ENCODE measurements at regions not wholly inside any gene's neighbourhood (a gene's known extent, or its start where the extent isn't known, plus 50 kb on each side); places are given as distances from the start of the nearest gene placed in this dataset.
"Not testable (repeated sequence)": the region's sequence is repeated elsewhere in the genome, so short reads cannot be mapped to it uniquely, and the experiment has no call there.

DNA sequence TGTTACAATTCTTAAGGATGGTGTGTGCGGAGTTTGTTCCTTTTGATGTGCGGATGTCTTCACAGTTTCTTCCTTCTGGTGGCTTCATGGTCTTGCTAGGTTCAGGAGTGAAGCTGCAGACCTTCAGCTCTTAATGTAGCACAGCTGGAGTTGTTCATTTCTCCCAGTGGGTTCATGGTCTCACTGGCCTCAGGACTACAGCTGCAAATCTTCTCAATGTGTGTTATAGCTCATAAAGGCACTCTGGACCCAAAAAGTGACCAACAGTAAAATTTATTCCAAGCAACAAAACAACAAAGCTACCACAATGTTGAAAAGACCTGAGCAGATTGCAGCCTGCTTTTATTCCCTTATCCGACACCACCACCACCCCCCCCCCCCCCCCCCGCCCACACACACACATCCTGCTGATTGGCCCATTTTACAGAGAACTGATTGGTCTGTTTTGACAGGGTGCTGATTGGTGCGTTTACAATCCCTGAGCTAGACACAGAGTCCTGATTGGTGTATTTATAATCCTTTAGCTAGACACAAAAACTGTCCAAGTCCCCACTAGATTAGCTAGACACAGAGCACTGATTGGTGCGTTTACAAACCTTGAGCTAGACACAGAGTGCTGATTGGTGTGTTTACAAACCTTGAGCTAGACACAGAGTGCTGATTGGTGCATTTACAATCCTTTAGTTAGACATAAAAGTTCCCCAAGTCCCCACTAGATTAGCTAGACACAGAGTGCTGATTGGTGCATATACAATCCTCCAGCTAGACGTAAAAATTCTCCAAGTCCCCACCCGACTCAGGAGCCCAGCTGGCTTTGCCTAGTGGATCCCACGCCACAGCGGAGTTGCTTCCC, 59.2 kb downstream of the BAK1 start:
- TF ChIP-seq CTCF, EP300 (IDR thresholded peaks at IDR 0.05): not testable (repeated sequence)

Data from gastroesophageal sphincter (tissue), 3 donors.